ENCODE measurements at regions not wholly inside any gene's neighbourhood (a gene's known extent, or its start where the extent isn't known, plus 50 kb on each side); places are given as distances from the start of the nearest gene placed in this dataset.

- TF ChIP-seq CTCF (IDR thresholded peaks at IDR 0.05) = no peak
- no peak for TF ChIP-seq POLR2A (IDR thresholded peaks at IDR 0.05)
Observed at GRCh38 chr9:85212887-85213286, 528.9 kb downstream of the AGTPBP1 start.
